HepG2 (cell line): ENCODE measurements at regions not wholly inside any gene's neighbourhood (a gene's known extent, or its start where the extent isn't known, plus 50 kb on each side); places are given as distances from the start of the nearest gene placed in this dataset.

ENCODE experiments used
- ATAC-seq: fragments of 200-7000 bp; cut with Tn5 transposase; 3 replicates; pipeline ENCODE4 v1.9.1; 2020; ENCODE audit warnings: mild to moderate bottlenecking, moderate library complexity
- BruUV-seq: library from RNA; stranded (reverse); fragments of 400-500 nt; replicated peaks from 2 replicates; lab custom pipeline; 2021; lab: Mats Ljungman, UMichigan
- CTCF ChIA-PET: fragments of 300-600 bp; formaldehyde crosslinking; extraction: SDS; loops from one replicate; lab custom pipeline; 2021; ENCODE audit warnings: low total read pairs, inconsistent platforms, low intra/inter-chr PET ratio; lab: Yijun Ruan, JAX
- POLR2A ChIA-PET: fragments of 350-600 bp; sonication (Branson Sonifier 250); formaldehyde crosslinking; loops from one replicate; lab custom pipeline; 2020; ENCODE audit warnings: antibody characterized with exemption, inconsistent platforms; lab: Yijun Ruan, JAX
- DNase-seq: peaks from one replicate; pipeline ENCODE4 v3.0.0-alpha.2; 2015; ENCODE audit warnings: low spot score
- FAIRE-seq: peaks from 3 replicates; lab custom pipeline; 2011; peaks lifted over from hg19 to GRCh38; lab: Jason Lieb, UNC
- H2AFZ ChIP-seq: one replicate; pipeline ENCODE4 v1.6.1; 2011; ENCODE audit warnings: low read length, inconsistent platforms
- H3K27ac ChIP-seq: fragments of 300-600 bp; 3 replicates; pipeline ENCODE4 v1.8.0; 2011; ENCODE audit warnings: mixed run types, mild to moderate bottlenecking, mixed read lengths, low read length, inconsistent platforms; ENCODE audit not compliant: insufficient read depth; ENCODE audit errors: extremely low read length
- H3K27me3 ChIP-seq, 2 experiments: fragments of 200-600 bp in 1 of 2; 2 replicates in 1 of 2; 3 replicates in 1 of 2; pipeline versions ENCODE4 v1.6.0 to v1.8.0; 2011; ENCODE audit warnings: low read length in 2 of 2, mild to moderate bottlenecking in 2 of 2, moderate library complexity in 2 of 2, inconsistent platforms in 1 of 2; ENCODE audit not compliant: insufficient read depth in 2 of 2, control insufficient read depth in 1 of 2
- H3K36me3 ChIP-seq, 2 experiments: fragments of 200-600 bp in 1 of 2; replicated peaks in 1 of 2; 2 replicates in 1 of 2; 3 replicates in 1 of 2; pipeline versions ENCODE4 v1.5.1 to v1.8.0; 2011; ENCODE audit warnings: low read length in 2 of 2, inconsistent platforms in 1 of 2; ENCODE audit not compliant: insufficient read depth in 2 of 2, control insufficient read depth in 1 of 2
- H3K4me1 ChIP-seq: 2 replicates; pipeline ENCODE4 v1.5.1; 2012; ENCODE audit warnings: low read length, inconsistent platforms; ENCODE audit not compliant: insufficient read depth
- H3K4me2 ChIP-seq: 2 replicates; pipeline ENCODE4 v1.6.0; 2011; ENCODE audit warnings: low read depth, low read length, inconsistent platforms
- H3K4me3 ChIP-seq, 3 experiments: fragments of 200-600 bp in 1 of 3; sonication (generic), shearing (Covaris generic) in 1 of 3; replicated peaks in 1 of 3; 2 replicates each; pipeline ENCODE4 v1.5.1; 2011 to 2016; ENCODE audit warnings: low read length in 3 of 3, inconsistent platforms in 2 of 3, low read depth in 2 of 3, mild to moderate bottlenecking in 2 of 3, control low read depth in 1 of 3, mixed read lengths in 1 of 3; ENCODE audit not compliant: insufficient read depth in 1 of 3
- H3K79me2 ChIP-seq: one replicate; pipeline ENCODE4 v1.6.1; 2011; ENCODE audit warnings: low read length, inconsistent platforms; ENCODE audit not compliant: insufficient read depth
- H3K9ac ChIP-seq: 2 replicates; pipeline ENCODE4 v1.6.0; 2011; ENCODE audit warnings: mild to moderate bottlenecking, low read depth, low read length, inconsistent platforms; ENCODE audit not compliant: insufficient read depth
- H3K9me3 ChIP-seq: 2 replicates; pipeline ENCODE4 v1.5.1; 2012; ENCODE audit warnings: mild to moderate bottlenecking, low read length
- H4K20me1 ChIP-seq: 2 replicates; pipeline ENCODE4 v1.6.0; 2011; ENCODE audit warnings: inconsistent platforms, mild to moderate bottlenecking, low read length, moderate library complexity; ENCODE audit not compliant: insufficient read depth
- CEBPG ChIP-seq: IDR thresholded peaks from 2 replicates; pipeline ENCODE4 v1.6.1; 2016
- GATA4 ChIP-seq: sonication (generic); IDR thresholded peaks from 2 replicates; pipeline ENCODE4 v1.6.1; 2016; ENCODE audit warnings: antibody characterized with exemption, low read depth, borderline replicate concordance
- IRF2 ChIP-seq: IDR thresholded peaks from 2 replicates; pipeline ENCODE4 v1.6.1; 2018; ENCODE audit warnings: missing genetic modification reagents, missing compliant biosample characterization
- JDP2 ChIP-seq: sonication (generic); formaldehyde crosslinking; IDR thresholded peaks from 2 replicates; pipeline ENCODE4 v1.8.1; 2022; ENCODE audit warnings: missing genetic modification reagents, borderline replicate concordance
- KLF13 ChIP-seq: sonication (generic); formaldehyde crosslinking; IDR thresholded peaks from 2 replicates; pipeline ENCODE4 v1.4.0; 2020; ENCODE audit warnings: mild to moderate bottlenecking, missing genetic modification reagents
- NCOA2 ChIP-seq: sonication (generic); formaldehyde crosslinking; IDR thresholded peaks from 2 replicates; pipeline ENCODE4 v1.8.0; 2022; ENCODE audit warnings: inconsistent platforms
- ZBTB38 ChIP-seq: sonication (generic); formaldehyde crosslinking; IDR thresholded peaks from 2 replicates; pipeline ENCODE4 v1.5.1; 2020; ENCODE audit warnings: mild to moderate bottlenecking, missing genetic modification reagents
- WGBS: methylation state at CpG from one replicate; pipeline ENCODE4 v1.1.6; 2017; ENCODE audit warnings: low lambda C conversion rate; 5-methylcytosine and 5-hydroxymethylcytosine counted together
- in situ Hi-C: cut with HindIII; loops from 2 replicates; pipeline ENCODE4 v1.10.0; 2017; ENCODE audit warnings: low pct_unique_long_range_greater_than_20kb; ENCODE audit not compliant: extremely low pct_ligation_motif_present
- intact Hi-C: fragments of 100-400 bp; cut with micrococcal nuclease; formaldehyde crosslinking; loops from one replicate; pipeline ENCODE4 v1.10.0; 2022; ENCODE audit not compliant: unreplicated experiment
- TF ChIP-seq, protein P1 (sequence below): IDR thresholded peaks from 2 replicates; pipeline ENCODE4 v1.6.1; 2016; ENCODE audit warnings: missing genetic modification reagents, missing compliant biosample characterization
- TF ChIP-seq, protein P2 (sequence below): sonication (generic); formaldehyde crosslinking; conservative IDR thresholded peaks from 2 replicates; pipeline ENCODE4 v1.8.0; 2022; ENCODE audit warnings: missing genetic modification reagents

DNA sequence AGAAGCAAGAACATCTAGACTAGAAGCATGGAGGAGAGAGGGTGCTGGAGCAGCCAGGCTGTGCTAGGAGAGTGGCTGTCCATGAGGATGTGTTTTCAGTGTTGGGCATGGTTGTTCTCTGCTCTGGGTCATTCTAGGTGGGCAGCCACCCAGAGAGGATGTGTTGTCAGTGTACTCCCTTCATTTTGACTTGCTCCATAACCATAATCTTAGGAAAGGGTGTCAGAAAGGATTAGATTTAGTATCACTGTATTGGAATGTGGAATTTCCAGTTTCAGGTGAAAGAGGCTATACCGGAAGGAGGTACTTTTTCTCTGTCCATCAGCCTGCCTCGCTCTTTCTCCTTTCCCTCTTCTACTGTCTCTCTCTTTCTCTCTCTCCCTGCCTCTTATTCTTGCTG, 474.5 kb upstream of the PODXL start:
- H3K4me3 ChIP-seq, result no peak overlapping the region
- no TSS peak for BruUV-seq
- no peaks in the 10 kb centered on the region for H3K36me3 ChIP-seq
- H4K20me1 ChIP-seq, result no peaks in the 10 kb centered on the region
- TF ChIP-seq, protein P1, sequence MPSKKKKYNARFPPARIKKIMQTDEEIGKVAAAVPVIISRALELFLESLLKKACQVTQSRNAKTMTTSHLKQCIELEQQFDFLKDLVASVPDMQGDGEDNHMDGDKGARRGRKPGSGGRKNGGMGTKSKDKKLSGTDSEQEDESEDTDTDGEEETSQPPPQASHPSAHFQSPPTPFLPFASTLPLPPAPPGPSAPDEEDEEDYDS (CRISPR knock-in tag), result no peak
- TF ChIP-seq ZBTB38 (CRISPR knock-in tag), result no peak
- TF ChIP-seq IRF2 (CRISPR knock-in tag), result no peak
- no peak for TF ChIP-seq KLF13 (CRISPR knock-in tag)
- no peak for TF ChIP-seq CEBPG (CRISPR knock-in tag)
- no peak for TF ChIP-seq GATA4
- no peak for TF ChIP-seq NCOA2 (CRISPR knock-in tag)
- TF ChIP-seq, protein P2, sequence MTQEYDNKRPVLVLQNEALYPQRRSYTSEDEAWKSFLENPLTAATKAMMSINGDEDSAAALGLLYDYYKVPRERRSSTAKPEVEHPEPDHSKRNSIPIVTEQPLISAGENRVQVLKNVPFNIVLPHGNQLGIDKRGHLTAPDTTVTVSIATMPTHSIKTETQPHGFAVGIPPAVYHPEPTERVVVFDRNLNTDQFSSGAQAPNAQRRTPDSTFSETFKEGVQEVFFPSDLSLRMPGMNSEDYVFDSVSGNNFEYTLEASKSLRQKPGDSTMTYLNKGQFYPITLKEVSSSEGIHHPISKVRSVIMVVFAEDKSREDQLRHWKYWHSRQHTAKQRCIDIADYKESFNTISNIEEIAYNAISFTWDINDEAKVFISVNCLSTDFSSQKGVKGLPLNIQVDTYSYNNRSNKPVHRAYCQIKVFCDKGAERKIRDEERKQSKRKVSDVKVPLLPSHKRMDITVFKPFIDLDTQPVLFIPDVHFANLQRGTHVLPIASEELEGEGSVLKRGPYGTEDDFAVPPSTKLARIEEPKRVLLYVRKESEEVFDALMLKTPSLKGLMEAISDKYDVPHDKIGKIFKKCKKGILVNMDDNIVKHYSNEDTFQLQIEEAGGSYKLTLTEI (CRISPR knock-in tag), result no peak
- TF ChIP-seq JDP2 (CRISPR knock-in tag), result no peak
- H3K27me3 ChIP-seq, result no peaks in the 10 kb centered on the region; a peak in 1 of 5 replicates
- H3K9me3 ChIP-seq, result no peaks in the 10 kb centered on the region
- in situ Hi-C loops, result no loop called here
- no peak overlapping the region for H2AFZ ChIP-seq
- intact Hi-C loops, result no loop called here
- ATAC-seq (no peak), DNase-seq (no peak), FAIRE-seq (no peak)
- ChIA-PET POLR2A (no interaction called here), CTCF (no interaction called here)
- no peak overlapping the region for H3K9ac ChIP-seq
- 0% methylated on average over 2 of the region's 2 CpGs for WGBS
- H3K79me2 ChIP-seq, result no peaks in the 10 kb centered on the region
- no peaks in the 10 kb centered on the region for H3K4me1 ChIP-seq
- H3K27ac ChIP-seq, result no peak overlapping the region
- H3K4me2 ChIP-seq, result no peak overlapping the region
